Muscle layer of colon (tissue), 2 donors: ENCODE measurements at regions not wholly inside any gene's neighbourhood (a gene's known extent, or its start where the extent isn't known, plus 50 kb on each side); places are given as distances from the start of the nearest gene placed in this dataset.

Source experiments
- H3K27ac ChIP-seq: one replicate; pipeline ENCODE4 v1.7.0; 2013; ENCODE audit warnings: low read depth, mild to moderate bottlenecking, low read length, moderate library complexity
- H3K27me3 ChIP-seq, 2 donors: one replicate each; pipeline ENCODE4 v1.7.0; 2013; ENCODE audit warnings: low read length in 2 of 2, mild to moderate bottlenecking in 2 of 2; ENCODE audit not compliant: insufficient read depth in 2 of 2, control insufficient read depth in 1 of 2
- H3K36me3 ChIP-seq: one replicate; pipeline ENCODE4 v1.7.0; 2013; ENCODE audit warnings: mild to moderate bottlenecking, low read length; ENCODE audit not compliant: insufficient read depth
- H3K4me1 ChIP-seq: one replicate; pipeline ENCODE4 v1.7.0; 2013; ENCODE audit warnings: mild to moderate bottlenecking, low read length; ENCODE audit not compliant: insufficient read depth
- H3K4me3 ChIP-seq, 2 donors: one replicate each; pipeline ENCODE4 v1.7.0; 2013; ENCODE audit warnings: low read length in 2 of 2, low read depth in 1 of 2, mild to moderate bottlenecking in 1 of 2, moderate library complexity in 1 of 2
- H3K9ac ChIP-seq: one replicate; pipeline ENCODE4 v1.7.0; 2013; ENCODE audit warnings: low read length
- H3K9me3 ChIP-seq: one replicate; pipeline ENCODE4 v1.7.0; 2013; ENCODE audit warnings: mild to moderate bottlenecking, low read length
- donor health status: abdominal sarcoma.
- donor health status: Adenocarcinoma of cecum.

GRCh38 chr18:49716035-49716434 lies 97.3 kb downstream of the ACAA2 start:
- Histone ChIP-seq H3K9me3 (no peaks in the 10 kb centered on the region), H3K4me3 (no peak overlapping the region), H3K36me3 (no peaks in the 10 kb centered on the region), H3K27ac (no peak overlapping the region), H3K9ac (no peak overlapping the region), H3K4me1 (no peaks in the 10 kb centered on the region), H3K27me3 (no peaks in the 10 kb centered on the region)

DNA sequence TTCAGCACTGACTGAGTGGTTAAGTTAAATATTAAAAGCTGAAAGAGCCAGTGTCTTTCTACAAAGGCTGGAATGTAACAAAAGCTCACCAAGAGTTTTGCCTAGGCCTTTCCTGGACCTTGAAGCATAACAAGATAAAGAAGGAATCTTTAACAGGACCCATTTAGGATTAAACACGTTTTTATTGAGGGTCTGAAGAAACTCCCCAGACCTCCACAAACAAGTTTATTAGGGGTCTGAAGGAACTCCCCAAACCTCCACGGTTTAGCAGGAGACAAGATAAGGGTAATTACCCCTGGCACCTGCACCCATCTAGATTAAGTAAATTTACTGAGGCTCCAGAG lies 104.0 kb downstream of the ACAA2 start:
- Histone ChIP-seq H3K27me3 (no peaks in the 10 kb centered on the region), H3K9me3 (no peaks in the 10 kb centered on the region), H3K4me3 (no peak overlapping the region), H3K9ac (no peak overlapping the region), H3K36me3 (no peaks in the 10 kb centered on the region), H3K4me1 (no peaks in the 10 kb centered on the region), H3K27ac (no peak overlapping the region)

DNA sequence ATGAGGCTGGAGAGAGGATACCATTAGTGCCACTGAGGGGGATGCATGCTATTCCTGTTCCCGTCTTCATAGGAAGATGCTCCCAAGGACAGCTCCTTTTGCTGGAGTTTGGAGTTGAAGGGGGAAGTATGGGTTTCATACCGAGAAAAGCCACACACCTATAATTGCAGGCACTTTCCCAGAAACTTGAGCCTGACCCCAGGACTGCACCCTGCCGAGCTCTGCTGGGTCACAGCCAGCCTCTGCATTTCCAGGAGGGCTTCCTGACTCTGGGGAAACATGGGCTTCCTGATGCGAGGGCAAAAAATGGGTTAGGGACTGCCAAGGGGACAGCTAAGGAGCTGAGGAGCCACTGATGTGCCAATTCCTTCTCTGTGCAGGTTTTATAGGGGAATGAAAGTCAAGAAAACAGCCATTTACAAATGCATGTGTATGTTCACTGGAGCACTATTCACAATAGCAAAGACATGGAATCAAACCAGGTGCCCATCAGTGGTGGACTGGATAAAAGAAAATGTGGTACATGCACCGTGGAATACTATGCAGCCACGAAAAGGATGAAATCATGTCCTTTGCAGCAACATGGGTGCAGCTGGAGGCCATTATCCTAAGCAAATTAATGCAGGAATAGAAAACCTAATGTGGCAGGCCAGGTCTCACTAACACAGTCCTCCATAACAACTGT lies 104.5 kb downstream of the ACAA2 start:
- Histone ChIP-seq H3K27me3 (no peaks in the 10 kb centered on the region), H3K4me3 (no peak overlapping the region), H3K27ac (no peak overlapping the region), H3K9ac (no peak overlapping the region), H3K9me3 (no peaks in the 10 kb centered on the region), H3K4me1 (no peaks in the 10 kb centered on the region), H3K36me3 (no peaks in the 10 kb centered on the region)

- Histone ChIP-seq H3K9me3 (no peaks in the 10 kb centered on the region), H3K4me3 (no peak overlapping the region), H3K27ac (no peak overlapping the region), H3K4me1 (no peaks in the 10 kb centered on the region), H3K27me3 (no peaks in the 10 kb centered on the region), H3K9ac (no peak overlapping the region), H3K36me3 (no peaks in the 10 kb centered on the region)
Observed at GRCh38 chr18:49707599-49707998, 105.7 kb downstream of the ACAA2 start.

DNA sequence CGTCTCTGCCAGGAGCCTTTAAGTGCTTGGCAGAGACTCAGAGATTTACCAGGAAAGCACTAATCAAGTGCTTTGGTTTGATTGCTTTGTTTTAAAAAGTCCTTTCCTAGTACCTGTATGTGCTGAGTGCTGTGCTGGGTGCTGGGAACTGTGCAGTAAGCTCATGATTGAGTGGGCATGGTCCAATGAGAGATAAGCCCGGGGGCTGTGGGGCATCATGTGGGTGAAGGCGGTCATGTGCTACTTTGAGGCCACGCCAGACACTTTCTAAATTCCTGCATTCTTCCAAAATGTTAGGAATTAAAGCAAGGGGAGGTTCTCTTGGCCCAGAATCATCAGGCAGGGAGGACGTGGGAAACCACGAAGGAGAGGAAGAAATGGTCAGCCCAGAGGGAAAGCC lies 109.0 kb downstream of the ACAA2 start:
- H3K36me3 ChIP-seq, result no peaks in the 10 kb centered on the region
- no peak overlapping the region for H3K4me3 ChIP-seq
- no peaks in the 10 kb centered on the region for H3K27me3 ChIP-seq
- no peak overlapping the region for H3K9ac ChIP-seq
- no peaks in the 10 kb centered on the region for H3K9me3 ChIP-seq
- H3K27ac ChIP-seq, result no peak overlapping the region
- no peaks in the 10 kb centered on the region for H3K4me1 ChIP-seq

DNA sequence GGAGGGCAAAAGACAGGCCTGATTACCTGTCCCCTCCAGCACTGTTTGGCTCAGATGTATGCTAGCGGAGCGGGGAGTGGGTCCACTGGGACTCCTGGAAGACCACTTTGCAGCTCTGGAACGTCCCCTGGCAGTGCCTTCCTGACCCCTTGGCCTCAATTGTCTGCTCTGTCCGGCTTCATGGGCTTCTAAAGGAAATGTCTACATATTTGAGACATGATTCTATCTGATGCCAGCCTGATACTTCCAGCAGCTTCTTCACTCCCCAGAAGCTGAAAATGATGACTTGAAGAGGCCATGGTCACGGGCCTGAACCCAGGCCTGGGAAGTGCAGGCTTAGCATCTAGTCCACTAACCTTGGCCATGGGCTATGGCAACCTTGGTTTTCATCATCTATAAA lies 112.1 kb downstream of the ACAA2 start:
- no peaks in the 10 kb centered on the region for H3K27me3 ChIP-seq
- H3K9me3 ChIP-seq, result no peaks in the 10 kb centered on the region
- H3K36me3 ChIP-seq, result no peaks in the 10 kb centered on the region
- no peak overlapping the region for H3K27ac ChIP-seq
- peaks cover 7% of the 10 kb centered on the region for H3K4me1 ChIP-seq
- H3K4me3 ChIP-seq, result no peak overlapping the region
- H3K9ac ChIP-seq, result no peak overlapping the region

GRCh38 chr18:49699303-49699702 lies 114.0 kb downstream of the ACAA2 start:
- H3K27ac ChIP-seq, result no peak overlapping the region
- no peaks in the 10 kb centered on the region for H3K9me3 ChIP-seq
- H3K36me3 ChIP-seq, result no peaks in the 10 kb centered on the region
- no peak overlapping the region for H3K9ac ChIP-seq
- no peaks in the 10 kb centered on the region for H3K27me3 ChIP-seq
- H3K4me3 ChIP-seq, result no peak overlapping the region
- H3K4me1 ChIP-seq, result peaks cover 7% of the 10 kb centered on the region

GRCh38 chr18:49698525-49699025 lies 114.8 kb downstream of the ACAA2 start:
- H3K27ac ChIP-seq, result no peak overlapping the region
- no peaks in the 10 kb centered on the region for H3K9me3 ChIP-seq
- peaks cover 7% of the 10 kb centered on the region for H3K4me1 ChIP-seq

DNA sequence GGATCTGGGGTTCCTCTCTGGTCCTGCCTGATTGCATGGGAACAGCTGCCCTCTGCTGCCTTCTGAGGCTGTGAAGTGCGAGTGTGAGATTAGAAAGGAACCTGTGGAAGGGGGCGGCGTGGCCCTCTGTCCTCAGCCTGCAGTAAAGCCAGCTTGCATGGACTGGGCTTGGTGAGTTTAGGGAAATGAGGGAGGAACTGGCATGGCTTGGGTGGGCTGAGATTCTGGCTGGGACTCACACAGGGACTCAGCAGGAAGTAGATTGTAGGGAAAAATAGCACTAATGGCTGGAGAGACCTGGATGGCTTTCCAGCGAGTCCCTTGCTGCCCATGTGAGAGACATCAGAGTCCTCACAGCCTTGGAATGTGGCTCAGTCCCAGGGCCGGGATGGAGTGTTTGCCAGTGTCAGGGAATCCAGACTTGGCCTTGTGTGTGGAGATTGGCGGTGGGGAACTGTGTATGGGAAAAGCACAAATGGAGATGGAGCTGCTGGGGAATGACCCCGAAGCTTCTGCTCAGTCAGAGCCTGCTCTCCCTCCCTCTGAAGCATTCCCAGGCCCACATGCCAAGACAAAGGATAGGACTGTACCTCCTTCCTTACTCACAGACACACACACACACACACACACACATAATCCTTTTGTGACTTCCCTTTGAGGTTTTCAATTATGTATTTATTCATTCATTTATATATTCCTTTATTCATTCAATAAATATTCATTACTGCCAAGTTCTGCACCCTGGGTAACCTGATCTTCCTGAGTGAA lies 115.4 kb downstream of the ACAA2 start:
- H3K9me3 ChIP-seq, result no peaks in the 10 kb centered on the region
- no peak overlapping the region for H3K27ac ChIP-seq
- peaks cover 7% of the 10 kb centered on the region for H3K4me1 ChIP-seq
- H3K27me3 ChIP-seq, result no peaks in the 10 kb centered on the region
- H3K36me3 ChIP-seq, result no peaks in the 10 kb centered on the region
- no peak overlapping the region for H3K4me3 ChIP-seq
- no peak overlapping the region for H3K9ac ChIP-seq

More at GRCh38 chr18:49698525-49699025, 114.8 kb downstream of the ACAA2 start:
- no peak overlapping the region for H3K9ac ChIP-seq
- no peak overlapping the region for H3K4me3 ChIP-seq
- H3K36me3 ChIP-seq, result no peaks in the 10 kb centered on the region
- H3K27me3 ChIP-seq, result no peaks in the 10 kb centered on the region

- no peak overlapping the region for H3K27ac ChIP-seq
- H3K9me3 ChIP-seq, result no peaks in the 10 kb centered on the region
- no peak overlapping the region for H3K9ac ChIP-seq
- no peak overlapping the region for H3K4me3 ChIP-seq
- no peaks in the 10 kb centered on the region for H3K36me3 ChIP-seq
- H3K27me3 ChIP-seq, result no peaks in the 10 kb centered on the region
- peaks cover 7% of the 10 kb centered on the region for H3K4me1 ChIP-seq
Observed at GRCh38 chr18:49697049-49697448, 116.3 kb downstream of the ACAA2 start.

DNA sequence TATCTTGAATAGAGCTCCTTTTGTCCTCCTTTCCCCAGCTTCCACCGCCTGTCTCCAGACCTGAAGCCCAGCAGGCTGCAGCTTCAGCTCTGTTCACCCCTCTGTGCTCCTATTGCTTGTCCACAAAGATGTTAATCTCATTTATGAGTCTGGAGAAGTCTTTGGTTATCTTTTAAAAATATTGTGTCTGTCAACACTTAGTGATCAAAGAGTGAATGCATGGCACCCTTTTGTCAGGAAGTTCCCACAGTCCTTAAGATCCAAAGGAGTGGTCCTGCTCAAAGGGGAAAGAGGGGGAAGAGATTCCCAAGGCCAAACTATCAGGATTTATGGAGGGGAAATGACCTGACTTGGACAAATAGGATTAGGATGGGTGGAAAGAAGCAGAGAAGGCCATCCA lies 118.9 kb downstream of the ACAA2 start:
- H3K4me3 ChIP-seq, result no peak overlapping the region
- H3K36me3 ChIP-seq, result no peaks in the 10 kb centered on the region
- no peak overlapping the region for H3K27ac ChIP-seq
- H3K27me3 ChIP-seq, result no peaks in the 10 kb centered on the region
- H3K9ac ChIP-seq, result no peak overlapping the region
- no peaks in the 10 kb centered on the region for H3K9me3 ChIP-seq
- peaks cover 7% of the 10 kb centered on the region for H3K4me1 ChIP-seq

- no peak overlapping the region for H3K27ac ChIP-seq
- H3K4me1 ChIP-seq, result peaks cover 7% of the 10 kb centered on the region
- no peak overlapping the region for H3K4me3 ChIP-seq
- H3K36me3 ChIP-seq, result no peaks in the 10 kb centered on the region
- H3K9ac ChIP-seq, result no peak overlapping the region
- H3K9me3 ChIP-seq, result no peaks in the 10 kb centered on the region
- H3K27me3 ChIP-seq, result no peaks in the 10 kb centered on the region
Observed at GRCh38 chr18:49693717-49694005, 119.7 kb downstream of the ACAA2 start.
